HCT116 (cell line): ENCODE measurements at regions not wholly inside any gene's neighbourhood (a gene's known extent, or its start where the extent isn't known, plus 50 kb on each side); places are given as distances from the start of the nearest gene placed in this dataset.

Experiments
- ATAC-seq: fragments of 200-7000 bp; cut with Tn5 transposase; 2 replicates; pipeline ENCODE4 v1.9.1; 2020; ENCODE audit warnings: mild to moderate bottlenecking, moderate library complexity
- BruUV-seq: library from RNA; stranded (reverse); fragments of 400-500 nt; replicated peaks from 2 replicates; lab custom pipeline; 2021; lab: Mats Ljungman, UMichigan
- CTCF ChIA-PET: fragments of 300-600 bp; sonication (Branson Sonifier 250); formaldehyde crosslinking; loops from one replicate; lab custom pipeline; 2021; ENCODE audit warnings: antibody characterized with exemption; lab: Charles Lee
- POLR2A ChIA-PET: fragments of 300-600, 350-600 bp; sonication (Branson Sonifier 250); formaldehyde crosslinking; loops from one replicate; lab custom pipeline; 2021; ENCODE audit warnings: antibody characterized with exemption; lab: Charles Lee
- RAD21 ChIA-PET, 2 experiments: fragments of 300-600 bp; sonication (Branson Sonifier 250); formaldehyde crosslinking; loops; one replicate each; lab custom pipeline; 2023; ENCODE audit warnings: low total read pairs in 2 of 2; ENCODE audit not compliant: uncharacterized antibody in 2 of 2, unreplicated experiment in 2 of 2, low non-redundant PET in 1 of 2; lab: Charles Lee
- DNase-seq: peaks from one replicate; pipeline ENCODE4 v3.0.0-alpha.2; 2010; ENCODE audit warnings: low read depth, low spot score
- H2AFZ ChIP-seq: fragments of 200-600 bp; shearing (Covaris generic), sonication (generic); 2 replicates; pipeline ENCODE4 v1.6.1; 2017; ENCODE audit warnings: low read depth, mixed run types, mixed read lengths, antibody characterized with exemption, low read length; ENCODE audit not compliant: poor library complexity, severe bottlenecking
- H3K27ac ChIP-seq: 2 replicates; pipeline ENCODE4 v1.5.1; 2012; ENCODE audit warnings: low read depth, low read length
- H3K27me3 ChIP-seq: fragments of 200-600 bp; sonication (generic); 2 replicates; pipeline ENCODE4 v1.6.1; 2016; ENCODE audit warnings: mixed run types, low read length, mixed read lengths; ENCODE audit not compliant: insufficient read depth
- H3K36me3 ChIP-seq, 2 experiments: fragments of 200-500 bp in 1 of 2; fragments of 200-600 bp in 1 of 2; sonication (Bioruptor generic) in 1 of 2; sonication (generic) in 1 of 2; 2 replicates each; pipeline versions ENCODE4 v1.5.1 to v1.6.1; 2014 to 2016; ENCODE audit warnings: low read length in 2 of 2, inconsistent platforms in 1 of 2, mixed read lengths in 1 of 2, mixed run types in 1 of 2; ENCODE audit not compliant: insufficient read depth in 2 of 2, control insufficient read depth in 1 of 2
- H3K4me1 ChIP-seq, 2 experiments: fragments of 200-600 bp in 1 of 2; sonication (generic) in 1 of 2; 2 replicates each; pipeline versions ENCODE4 v1.5.1 to v1.6.1; 2012 to 2017; ENCODE audit warnings: low read length in 2 of 2, inconsistent platforms in 1 of 2, mild to moderate bottlenecking in 1 of 2, mixed read lengths in 1 of 2, mixed run types in 1 of 2, moderate library complexity in 1 of 2; ENCODE audit not compliant: insufficient read depth in 2 of 2, control insufficient read depth in 1 of 2
- H3K4me2 ChIP-seq: fragments of 200-600 bp; sonication (generic); 2 replicates; pipeline ENCODE4 v1.6.1; 2017; ENCODE audit warnings: mixed run types, low read length, mixed read lengths
- H3K4me3 ChIP-seq, 2 experiments: fragments of 200-600 bp in 1 of 2; sonication (generic) in 1 of 2; replicated peaks in 1 of 2; 2 replicates each; pipeline ENCODE4 v1.5.1; 2011 to 2016; ENCODE audit warnings: low read length in 2 of 2, control low read depth in 1 of 2, low read depth in 1 of 2, mild to moderate bottlenecking in 1 of 2, mixed read lengths in 1 of 2, mixed run types in 1 of 2
- H3K79me2 ChIP-seq: fragments of 200-600 bp; sonication (generic); 2 replicates; pipeline ENCODE4 v1.6.1; 2017; ENCODE audit warnings: mild to moderate bottlenecking, mixed run types, low read length, moderate library complexity, mixed read lengths; ENCODE audit not compliant: insufficient read depth
- H3K9ac ChIP-seq: fragments of 200-600 bp; sonication (generic); 2 replicates; pipeline ENCODE4 v1.6.1; 2016; ENCODE audit warnings: low read length, mixed read lengths
- H3K9me2 ChIP-seq: fragments of 200-600 bp; sonication (generic), shearing (Covaris generic); 2 replicates; pipeline ENCODE4 v1.6.1; 2017; ENCODE audit warnings: mixed run types, mild to moderate bottlenecking, moderate library complexity; ENCODE audit not compliant: insufficient read depth
- H3K9me3 ChIP-seq, 2 experiments: fragments of 200-500 bp in 1 of 2; fragments of 200-600 bp in 1 of 2; sonication (Bioruptor generic) in 1 of 2; sonication (generic) in 1 of 2; 2 replicates each; pipeline ENCODE4 v1.6.1; 2014 to 2017; ENCODE audit warnings: low read length in 2 of 2, mixed read lengths in 2 of 2, inconsistent platforms in 1 of 2, low read depth in 1 of 2, mild to moderate bottlenecking in 1 of 2, mixed run types in 1 of 2, moderate library complexity in 1 of 2; ENCODE audit not compliant: control insufficient read depth in 1 of 2, insufficient read depth in 1 of 2
- H4K20me1 ChIP-seq: fragments of 200-600 bp; sonication (generic), shearing (Covaris generic); 2 replicates; pipeline ENCODE4 v1.6.1; 2017; ENCODE audit warnings: mixed run types, mild to moderate bottlenecking, moderate library complexity; ENCODE audit not compliant: insufficient read depth
- CTCF ChIP-seq, 3 experiments: fragments of 200-600 bp in 1 of 3; sonication (generic) in 1 of 3; IDR thresholded peaks in 2 of 3; conservative IDR thresholded peaks in 1 of 3; 2 replicates each; pipeline ENCODE4 v1.5.1; 2012 to 2017; ENCODE audit warnings: low read depth in 2 of 3, low read length in 2 of 3, antibody characterized with exemption in 1 of 3, borderline replicate concordance in 1 of 3, control low read depth in 1 of 3, mild to moderate bottlenecking in 1 of 3, mixed read lengths in 1 of 3, mixed run types in 1 of 3, moderate library complexity in 1 of 3; ENCODE audit not compliant: insufficient read depth in 1 of 3
- EGR1 ChIP-seq: IDR thresholded peaks from 2 replicates; pipeline ENCODE4 v1.6.1; 2012; ENCODE audit warnings: low read depth
- EZH2phosphoT487 ChIP-seq: fragments of 200-600 bp; IDR thresholded peaks from 2 replicates; pipeline ENCODE4 v1.6.1; 2018; ENCODE audit warnings: antibody characterized with exemption, borderline replicate concordance
- FOSL1 ChIP-seq: IDR thresholded peaks from 2 replicates; pipeline ENCODE4 v1.6.1; 2012; ENCODE audit warnings: low read depth
- POLR2AphosphoS5 ChIP-seq: IDR thresholded peaks from 2 replicates; pipeline ENCODE4 v1.6.1; 2011; ENCODE audit warnings: mild to moderate bottlenecking, low read depth, low read length, moderate library complexity
- RAD21 ChIP-seq: IDR thresholded peaks from 2 replicates; pipeline ENCODE4 v1.6.1; 2012; ENCODE audit warnings: low read depth, mild to moderate bottlenecking
- SP1 ChIP-seq: IDR thresholded peaks from 2 replicates; pipeline ENCODE4 v1.6.1; 2012; ENCODE audit warnings: low read depth
- TCF7L2 ChIP-seq: IDR thresholded peaks from 2 replicates; pipeline ENCODE4 v1.7.0; 2011; ENCODE audit warnings: borderline replicate concordance, inconsistent platforms; ENCODE audit not compliant: insufficient read depth, insufficient read length; ENCODE audit errors: extremely low read depth
- YY1 ChIP-seq: IDR thresholded peaks from 2 replicates; pipeline ENCODE4 v1.6.1; 2011; ENCODE audit warnings: low read length, low read depth, moderate library complexity, mild to moderate bottlenecking; ENCODE audit not compliant: insufficient replicate concordance; ENCODE audit errors: extremely low read depth
- ZBTB33 ChIP-seq: IDR thresholded peaks from 2 replicates; pipeline ENCODE4 v1.6.1; 2011; ENCODE audit warnings: mild to moderate bottlenecking, low read length, moderate library complexity; ENCODE audit not compliant: insufficient replicate concordance; ENCODE audit errors: extremely low read depth
- ZFX ChIP-seq: fragments of 450-650 bp; IDR thresholded peaks from 2 replicates; pipeline ENCODE4 v1.6.1; 2017
- intact Hi-C: fragments of 100-400 bp; cut with micrococcal nuclease; formaldehyde crosslinking; loops from 2 replicates; pipeline ENCODE4 v1.10.0; 2022

DNA sequence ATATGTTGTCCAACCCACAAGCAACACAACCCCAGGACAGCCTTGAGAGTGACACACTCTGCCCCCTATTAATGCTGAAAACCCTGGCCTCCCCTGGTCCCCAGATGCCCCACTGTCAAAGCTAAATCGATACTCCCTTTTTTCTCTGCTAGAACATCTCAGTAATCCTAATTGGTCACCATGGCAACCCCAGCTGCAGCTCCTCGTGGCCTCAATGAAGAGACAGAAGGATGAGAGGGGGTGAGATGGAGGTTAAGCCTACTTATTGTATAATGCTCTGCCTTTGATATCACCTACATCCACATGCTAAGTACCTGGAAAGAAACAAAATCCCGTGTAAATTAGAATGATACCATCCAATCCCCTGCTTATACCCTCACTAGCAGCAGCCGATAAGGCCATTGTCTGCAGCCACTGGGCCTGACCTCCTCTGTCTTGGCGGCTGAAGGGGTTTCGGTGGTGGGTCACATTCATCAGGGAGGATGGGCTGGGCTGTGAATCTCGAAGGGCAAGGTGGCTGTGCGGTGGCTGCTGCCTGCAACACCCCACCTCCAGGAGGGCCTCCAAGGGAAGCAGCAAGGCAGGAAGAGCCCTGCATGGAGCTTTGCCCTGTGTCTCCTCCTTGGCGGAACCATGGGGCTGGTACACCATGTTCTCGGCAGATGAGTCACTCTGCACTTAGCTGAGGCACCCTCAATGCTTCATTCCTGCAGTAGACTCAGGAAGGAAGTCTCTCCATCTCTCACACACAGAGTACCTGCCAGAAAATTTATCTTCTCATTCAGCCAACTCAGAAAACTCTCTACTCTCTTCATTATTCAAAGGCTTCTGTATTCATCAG, 399.5 kb downstream of the BUD13 start:
- Histone ChIP-seq H4K20me1 (no peaks in the 10 kb centered on the region), H3K27me3 (peaks cover 37% of the 10 kb centered on the region), H3K36me3 (no peaks in the 10 kb centered on the region)
- TF ChIP-seq SP1 (no peak), YY1 (no peak), TCF7L2 (no peak), RAD21 (no peak)
- TF ChIP-seq, all 23 proteins: peak for 0
- no peaks in the 10 kb centered on the region for H3K79me2 ChIP-seq
- no peak overlapping the region for H3K4me2 ChIP-seq
- H3K9ac ChIP-seq, result no peak overlapping the region
- ChIA-PET CTCF (no interaction called here), RAD21 (no interaction called here), POLR2A (no interaction called here)
- H3K4me1 ChIP-seq, result no peaks in the 10 kb centered on the region
- no peak for DNase-seq
- no peak overlapping the region for H3K27ac ChIP-seq
- H3K4me3 ChIP-seq, result no peak overlapping the region
- intact Hi-C loops, result no loop called here
- H3K9me3 ChIP-seq, result no peaks in the 10 kb centered on the region
- no peak overlapping the region for H2AFZ ChIP-seq
- no peaks in the 10 kb centered on the region for H3K9me2 ChIP-seq
- no TSS peak for BruUV-seq
- no peak for ATAC-seq

GRCh38 chr11:116371146-116371545, 401.6 kb downstream of the BUD13 start:
- no peak overlapping the region for H3K4me2 ChIP-seq
- ChIA-PET RAD21 (no interaction called here), CTCF (no interaction called here), POLR2A (no interaction called here)
- no peak overlapping the region for H3K4me3 ChIP-seq
- DNase-seq (no peak), ATAC-seq (no peak)
- H3K36me3 ChIP-seq, result no peaks in the 10 kb centered on the region
- H3K27me3 ChIP-seq, result peaks cover 42% of the 10 kb centered on the region
- H3K9me2 ChIP-seq, result no peaks in the 10 kb centered on the region
- no peaks in the 10 kb centered on the region for H3K79me2 ChIP-seq
- no peaks in the 10 kb centered on the region for H4K20me1 ChIP-seq
- no peaks in the 10 kb centered on the region for H3K9me3 ChIP-seq
- intact Hi-C loops, result no loop called here
- no peak overlapping the region for H3K27ac ChIP-seq
- H3K4me1 ChIP-seq, result no peaks in the 10 kb centered on the region
- no peak overlapping the region for H3K9ac ChIP-seq
- no TSS peak for BruUV-seq
- H2AFZ ChIP-seq, result no peak overlapping the region
- TF ChIP-seq POLR2AphosphoS5, result no peak
- no peak for TF ChIP-seq CTCF (IDR thresholded peaks at IDR 0.05 in 2 of 3, conservative IDR thresholded peaks at IDR 0.05 in 1 of 3; ENCODE audit: borderline replicate concordance in 1 of 3, insufficient read depth in 1 of 3, low read depth in 2 of 3, low read length in 2 of 3)
- no peak for TF ChIP-seq SP1
- TF ChIP-seq YY1, result no peak
- TF ChIP-seq ZFX, result no peak
- TF ChIP-seq EGR1, result no peak
- TF ChIP-seq RAD21, result no peak
- TF ChIP-seq TCF7L2, result no peak
- no peak for TF ChIP-seq ZBTB33
- no peak for TF ChIP-seq EZH2phosphoT487
- no peak for TF ChIP-seq FOSL1
